Liver (tissue), 8 donors: ENCODE measurements at regions not wholly inside any gene's neighbourhood (a gene's known extent, or its start where the extent isn't known, plus 50 kb on each side); places are given as distances from the start of the nearest gene placed in this dataset.

Experiments
- DNase-seq: peaks from one replicate; pipeline ENCODE4 v3.0.0-alpha.2; 2017; ENCODE audit warnings: low spot score
- H3K27ac ChIP-seq, 2 donors: one replicate each; pipeline ENCODE4 v1.7.0; 2013; ENCODE audit warnings: inconsistent platforms in 2 of 2, low read length in 2 of 2, control low read depth in 1 of 2, low read depth in 1 of 2, mild to moderate bottlenecking in 1 of 2
- H3K27me3 ChIP-seq, 4 donors: one replicate each; pipeline versions ENCODE4 v1.6.1 to v1.7.0; 2013; ENCODE audit warnings: low read length in 3 of 4, inconsistent platforms in 1 of 4, mild to moderate bottlenecking in 1 of 4, moderate library complexity in 1 of 4; ENCODE audit not compliant: control insufficient read depth in 4 of 4, insufficient read depth in 4 of 4
- H3K36me3 ChIP-seq, 4 donors: one replicate each; pipeline versions ENCODE4 v1.6.1 to v1.7.0; 2013; ENCODE audit warnings: low read length in 3 of 4, mild to moderate bottlenecking in 3 of 4, low read depth in 1 of 4, moderate library complexity in 1 of 4; ENCODE audit not compliant: control insufficient read depth in 4 of 4, insufficient read depth in 3 of 4
- H3K4me1 ChIP-seq, 4 donors: one replicate each; pipeline versions ENCODE4 v1.6.1 to v1.7.0; 2013; ENCODE audit warnings: low read length in 3 of 4, mild to moderate bottlenecking in 3 of 4, moderate library complexity in 1 of 4; ENCODE audit not compliant: control insufficient read depth in 4 of 4, insufficient read depth in 4 of 4
- H3K4me3 ChIP-seq, 3 donors: one replicate each; pipeline versions ENCODE4 v1.6.1 to v1.7.0; 2013; ENCODE audit warnings: low read length in 3 of 3, control low read depth in 1 of 3, low read depth in 1 of 3, mild to moderate bottlenecking in 1 of 3
- H3K9ac ChIP-seq, 2 donors: one replicate each; pipeline ENCODE4 v1.7.0; 2013; ENCODE audit warnings: low read length in 2 of 2, mild to moderate bottlenecking in 2 of 2, moderate library complexity in 2 of 2, control low read depth in 1 of 2, low read depth in 1 of 2
- H3K9me3 ChIP-seq, 4 donors: one replicate each; pipeline versions ENCODE4 v1.6.1 to v1.7.0; 2013; ENCODE audit warnings: low read length in 3 of 4; ENCODE audit not compliant: control insufficient read depth in 4 of 4
- ATF3 ChIP-seq: IDR thresholded peaks from 2 replicates; pipeline ENCODE4 v1.6.1; 2016; ENCODE audit warnings: antibody characterized with exemption
- CTCF ChIP-seq: fragments of 150-350 bp; IDR thresholded peaks from 2 replicates; pipeline ENCODE4 v1.5.1; 2017; ENCODE audit warnings: improper control_type of control experiment, low read depth, low read length; ENCODE audit not compliant: missing input control
- FOXA1 ChIP-seq: IDR thresholded peaks from 2 replicates; pipeline ENCODE4 v1.6.1; 2016; ENCODE audit warnings: antibody characterized with exemption
- HNF4A ChIP-seq, 2 donors: conservative IDR thresholded peaks; 2 replicates each; pipeline ENCODE4 v1.6.1; 2016; ENCODE audit warnings: antibody characterized with exemption in 2 of 2, mild to moderate bottlenecking in 2 of 2
- HNF4G ChIP-seq: IDR thresholded peaks from 2 replicates; pipeline ENCODE4 v1.6.1; 2016; ENCODE audit warnings: antibody characterized with exemption
- JUND ChIP-seq, 2 donors: IDR thresholded peaks; 2 replicates each; pipeline ENCODE4 v1.6.1; 2016; ENCODE audit warnings: antibody characterized with exemption in 2 of 2
- MAX ChIP-seq: IDR thresholded peaks from 2 replicates; pipeline ENCODE4 v1.6.1; 2016; ENCODE audit warnings: antibody characterized with exemption
- NR2F2 ChIP-seq: IDR thresholded peaks from 2 replicates; pipeline ENCODE4 v1.6.1; 2016; ENCODE audit warnings: antibody characterized with exemption
- RXRA ChIP-seq, 2 donors: IDR thresholded peaks; 2 replicates each; pipeline ENCODE4 v1.6.1; 2017 to 2018; ENCODE audit warnings: antibody characterized with exemption in 2 of 2, mild to moderate bottlenecking in 1 of 2
- TAF1 ChIP-seq: conservative IDR thresholded peaks from 2 replicates; pipeline ENCODE4 v1.6.1; 2016; ENCODE audit warnings: antibody characterized with exemption, mild to moderate bottlenecking
- ZBTB33 ChIP-seq: IDR thresholded peaks from 2 replicates; pipeline ENCODE4 v1.6.1; 2016; ENCODE audit warnings: antibody characterized with exemption
- WGBS: extraction: QIAGEN DNeasy Blood & Tissue Kit; methylation state at CpG from one replicate; pipeline ENCODE4 v1.1.7; 2013; 5-methylcytosine and 5-hydroxymethylcytosine counted together
- donor health status: healthy.
- donor health status: healthy.
- donor health status: healthy.
- donor health status: healthy.
- donor health status: healthy.

- no peak for DNase-seq
- Histone ChIP-seq H3K36me3 (no peaks in the 10 kb centered on the region), H3K4me3 (no peak overlapping the region), H3K27ac (no peak overlapping the region), H3K9ac (no peak overlapping the region), H3K9me3 (no peaks in the 10 kb centered on the region), H3K27me3 (no peaks in the 10 kb centered on the region), H3K4me1 (peaks cover 0 to 3% (median 0%) of the 10 kb centered on the region in 4 donors)
- TF ChIP-seq FOXA1 (no peak), TAF1 (no peak), ATF3 (no peak), HNF4A (conservative IDR thresholded peaks at IDR 0.05) (peak; percentile 7 to 29)
- 31% methylated on average over 2 of the region's 2 CpGs for WGBS
Observed at GRCh38 chr14:38000340-38000739, 207.4 kb upstream of the SSTR1 start.

GRCh38 chr14:38001501-38001900, 206.2 kb upstream of the SSTR1 start:
- Histone ChIP-seq H3K36me3 (no peaks in the 10 kb centered on the region), H3K9ac (no peak overlapping the region), H3K27ac (no peak overlapping the region), H3K4me3 (no peak overlapping the region), H3K27me3 (no peaks in the 10 kb centered on the region), H3K4me1 (peaks cover 0 to 3% (median 0%) of the 10 kb centered on the region in 4 donors), H3K9me3 (no peaks in the 10 kb centered on the region)
- no peak for TF ChIP-seq TAF1
- TF ChIP-seq HNF4G: no peak
- no peak for DNase-seq
- WGBS: 91% methylated on average over 1 of the region's 1 CpG

- Histone ChIP-seq H3K27me3 (no peaks in the 10 kb centered on the region), H3K9ac (no peak overlapping the region), H3K4me1 (peaks cover 0 to 3% (median 0%) of the 10 kb centered on the region in 4 donors), H3K9me3 (no peaks in the 10 kb centered on the region), H3K4me3 (no peak overlapping the region), H3K27ac (no peak overlapping the region), H3K36me3 (no peaks in the 10 kb centered on the region)
- TF ChIP-seq ATF3 (no peak), ZBTB33 (no peak), RXRA (IDR thresholded peaks at IDR 0.05) (no peak), NR2F2 (no peak), MAX (no peak), CTCF (no peak), JUND (IDR thresholded peaks at IDR 0.05) (no peak)
- DNase-seq: no peak
- 80% methylated on average over 7 of the region's 7 CpGs for WGBS
Observed at GRCh38 chr14:38003746-38004609, 203.7 kb upstream of the SSTR1 start.
